Smooth muscle cell (in vitro differentiated cells): ENCODE measurements at regions not wholly inside any gene's neighbourhood (a gene's known extent, or its start where the extent isn't known, plus 50 kb on each side); places are given as distances from the start of the nearest gene placed in this dataset.

Source experiments
- DNase-seq: peaks from one replicate; lab custom pipeline; 2025; ENCODE audit not compliant: unreplicated experiment; lab: John Stamatoyannopoulos, UW
- H2AFZ ChIP-seq: fragments of 200-600 bp; sonication (generic); 2 replicates; pipeline ENCODE4 v1.6.0; 2016; ENCODE audit warnings: antibody characterized with exemption, low read depth, mild to moderate bottlenecking
- H3F3A ChIP-seq: fragments of 200-600 bp; sonication (generic); 2 replicates; pipeline ENCODE4 v1.6.0; 2017; ENCODE audit warnings: antibody characterized with exemption, low read depth
- H3K27ac ChIP-seq: fragments of 200-600 bp; sonication (generic); 2 replicates; pipeline ENCODE4 v1.5.1; 2016; ENCODE audit warnings: low read depth, mild to moderate bottlenecking
- H3K27me3 ChIP-seq: fragments of 200-600 bp; sonication (generic); 2 replicates; pipeline ENCODE4 v1.6.1; 2016; ENCODE audit warnings: low read depth, mild to moderate bottlenecking
- H3K36me3 ChIP-seq: fragments of 200-600 bp; sonication (generic); 2 replicates; pipeline ENCODE4 v1.5.1; 2016; ENCODE audit warnings: low read depth
- H3K4me1 ChIP-seq: fragments of 200-600 bp; sonication (generic); 2 replicates; pipeline ENCODE4 v1.5.1; 2016; ENCODE audit warnings: low read depth
- H3K4me2 ChIP-seq: fragments of 200-600 bp; sonication (generic); 2 replicates; pipeline ENCODE4 v1.6.0; 2016; ENCODE audit warnings: mild to moderate bottlenecking
- H3K4me3 ChIP-seq: fragments of 200-600 bp; sonication (generic); 2 replicates; pipeline ENCODE4 v1.5.1; 2016; ENCODE audit warnings: mild to moderate bottlenecking
- H3K79me2 ChIP-seq: fragments of 200-600 bp; sonication (generic); 2 replicates; pipeline ENCODE4 v1.6.0; 2016; ENCODE audit warnings: low read depth, mild to moderate bottlenecking
- H3K9ac ChIP-seq: fragments of 200-600 bp; sonication (generic); 2 replicates; pipeline ENCODE4 v1.6.0; 2016; ENCODE audit warnings: low read depth
- H3K9me3 ChIP-seq: fragments of 200-600 bp; sonication (generic); replicated peaks from 2 replicates; pipeline ENCODE4 v1.5.1; 2016; ENCODE audit warnings: low read depth
- H4K20me1 ChIP-seq: fragments of 200-600 bp; sonication (generic); 2 replicates; pipeline ENCODE4 v1.6.0; 2016; ENCODE audit warnings: low read depth
- CTCF ChIP-seq: fragments of 200-600 bp; sonication (generic); IDR thresholded peaks from 2 replicates; pipeline ENCODE4 v1.5.1; 2017; ENCODE audit warnings: borderline replicate concordance, mild to moderate bottlenecking, antibody characterized with exemption; ENCODE audit not compliant: insufficient read depth, poor library complexity, severe bottlenecking
- WGBS: methylation state at CpG from one replicate; pipeline ENCODE4 v1.1.7; 2016; ENCODE audit warnings: low lambda C conversion rate; 5-methylcytosine and 5-hydroxymethylcytosine counted together

GRCh38 chr4:20062054-20062453 is 189.7 kb upstream of the SLIT2 start:
- H3K4me2 ChIP-seq: peak overlapping the region; percentile 62
- H2AFZ ChIP-seq: peak overlapping the region; percentile 57
- H3K4me1 ChIP-seq: no peaks in the 10 kb centered on the region
- no peak overlapping the region for H3K27ac ChIP-seq
- DNase-seq: no peak
- H3K9ac ChIP-seq: no peak overlapping the region
- peak overlapping the region; percentile 19 for H3K4me3 ChIP-seq
- H3K36me3 ChIP-seq: no peaks in the 10 kb centered on the region
- no peaks in the 10 kb centered on the region for H4K20me1 ChIP-seq
- TF ChIP-seq CTCF: no peak
- no peaks in the 10 kb centered on the region for H3K27me3 ChIP-seq
- H3F3A ChIP-seq: no peaks in the 10 kb centered on the region
- no peaks in the 10 kb centered on the region for H3K79me2 ChIP-seq
- H3K9me3 ChIP-seq: no peaks in the 10 kb centered on the region
- WGBS: 19% methylated on average over 7 of the region's 7 CpGs

GRCh38 chr4:20050768-20051167 is 200.9 kb upstream of the SLIT2 start:
- Histone ChIP-seq H3K4me1 (no peaks in the 10 kb centered on the region), H3K4me3 (no peak overlapping the region), H3K27ac (no peak overlapping the region), H4K20me1 (no peaks in the 10 kb centered on the region), H3K9me3 (no peaks in the 10 kb centered on the region), H2AFZ (no peak overlapping the region), H3K27me3 (no peaks in the 10 kb centered on the region), H3K79me2 (no peaks in the 10 kb centered on the region), H3F3A (no peaks in the 10 kb centered on the region), H3K36me3 (no peaks in the 10 kb centered on the region), H3K4me2 (no peak overlapping the region), H3K9ac (no peak overlapping the region)
- no peak for TF ChIP-seq CTCF
- no peak for DNase-seq
- WGBS: 97% methylated on average over 6 of the region's 6 CpGs

DNA sequence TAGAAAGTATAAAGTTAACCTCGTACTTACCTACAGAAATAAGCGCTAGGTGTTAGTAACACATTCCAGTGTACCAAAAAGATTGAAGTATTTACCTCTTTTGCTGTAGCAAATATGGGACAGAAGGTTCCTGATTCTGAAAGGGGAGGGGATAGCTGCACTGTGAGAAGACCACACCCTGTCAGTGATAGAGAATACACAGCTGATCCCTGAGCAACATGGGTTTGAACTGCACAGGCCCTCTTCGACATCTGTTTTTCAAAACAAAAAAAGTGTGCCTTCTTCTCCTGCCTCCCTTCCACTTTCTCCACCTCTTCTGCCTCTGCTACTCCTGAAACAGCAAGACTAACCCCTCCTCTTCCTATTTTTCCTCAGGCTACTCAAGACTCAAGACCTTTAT is 201.8 kb upstream of the SLIT2 start:
- H3K4me3 ChIP-seq: no peak overlapping the region
- no peaks in the 10 kb centered on the region for H3K27me3 ChIP-seq
- no peaks in the 10 kb centered on the region for H3K9me3 ChIP-seq
- no peak overlapping the region for H2AFZ ChIP-seq
- H3K4me2 ChIP-seq: no peak overlapping the region
- no peaks in the 10 kb centered on the region for H3K4me1 ChIP-seq
- no peaks in the 10 kb centered on the region for H3F3A ChIP-seq
- no peak for TF ChIP-seq CTCF
- H3K36me3 ChIP-seq: no peaks in the 10 kb centered on the region
- H4K20me1 ChIP-seq: no peaks in the 10 kb centered on the region
- 88% methylated on average over 3 of the region's 3 CpGs for WGBS
- no peak overlapping the region for H3K27ac ChIP-seq
- H3K79me2 ChIP-seq: no peaks in the 10 kb centered on the region
- no peak overlapping the region for H3K9ac ChIP-seq
- DNase-seq: no peak

- Histone ChIP-seq H3K9me3 (no peaks in the 10 kb centered on the region), H3K4me2 (no peak overlapping the region), H3F3A (no peaks in the 10 kb centered on the region), H2AFZ (no peak overlapping the region), H3K27me3 (no peaks in the 10 kb centered on the region), H4K20me1 (no peaks in the 10 kb centered on the region), H3K4me3 (no peak overlapping the region), H3K9ac (no peak overlapping the region), H3K4me1 (no peaks in the 10 kb centered on the region), H3K36me3 (no peaks in the 10 kb centered on the region), H3K27ac (no peak overlapping the region), H3K79me2 (no peaks in the 10 kb centered on the region)
- DNase-seq: no peak
- 84% methylated on average over 3 of the region's 3 CpGs for whole genome bisulfite sequencing
- TF ChIP-seq CTCF: no peak
These were observed 204.6 kb upstream of the SLIT2 start for GRCh38 chr4:20046931-20047677.
